Stomach smooth muscle (tissue), 2 donors: ENCODE measurements at regions not wholly inside any gene's neighbourhood (a gene's known extent, or its start where the extent isn't known, plus 50 kb on each side); places are given as distances from the start of the nearest gene placed in this dataset.

Experiments used
- H3K27ac ChIP-seq: one replicate; pipeline ENCODE4 v1.7.0; 2013; ENCODE audit warnings: mild to moderate bottlenecking, low read length, inconsistent platforms
- H3K27me3 ChIP-seq, 2 donors: one replicate each; pipeline ENCODE4 v1.7.0; 2013; ENCODE audit warnings: low read length in 2 of 2; ENCODE audit not compliant: insufficient read depth in 2 of 2, control insufficient read depth in 1 of 2
- H3K36me3 ChIP-seq, 2 donors: one replicate each; pipeline ENCODE4 v1.7.0; 2013; ENCODE audit warnings: low read length in 2 of 2; ENCODE audit not compliant: control insufficient read depth in 2 of 2, insufficient read depth in 2 of 2
- H3K4me1 ChIP-seq: one replicate; pipeline ENCODE4 v1.7.0; 2013; ENCODE audit warnings: low read length; ENCODE audit not compliant: control insufficient read depth, insufficient read depth
- H3K4me3 ChIP-seq, 2 donors: one replicate each; pipeline ENCODE4 v1.7.0; 2013; ENCODE audit warnings: low read length in 2 of 2
- H3K9ac ChIP-seq, 2 donors: one replicate each; pipeline ENCODE4 v1.7.0; 2013; ENCODE audit warnings: low read length in 2 of 2, mild to moderate bottlenecking in 1 of 2
- H3K9me3 ChIP-seq, 2 donors: one replicate each; pipeline ENCODE4 v1.7.0; 2013; ENCODE audit warnings: low read length in 2 of 2; ENCODE audit not compliant: control insufficient read depth in 2 of 2
- donor health status: healthy.
- donor health status: Pancreatic carcinoma.

- H3K27me3 ChIP-seq, result no peaks in the 10 kb centered on the region
- H3K9ac ChIP-seq, result no peak overlapping the region
- no peaks in the 10 kb centered on the region for H3K36me3 ChIP-seq
- no peaks in the 10 kb centered on the region for H3K4me1 ChIP-seq
- H3K27ac ChIP-seq, result no peak overlapping the region
- no peak overlapping the region for H3K4me3 ChIP-seq
- peaks cover 0 to 2% of the 10 kb centered on the region in 2 donors for H3K9me3 ChIP-seq
These were observed 203.5 kb upstream of the PLXNC1 start for GRCh38 chr12:93944911-93945310.

GRCh38 chr12:93946542-93947150 lies 201.7 kb upstream of the PLXNC1 start:
- Histone ChIP-seq H3K4me1 (no peaks in the 10 kb centered on the region), H3K9me3 (peaks cover 0 to 2% of the 10 kb centered on the region in 2 donors), H3K27me3 (no peaks in the 10 kb centered on the region), H3K27ac (no peak overlapping the region), H3K4me3 (no peak overlapping the region), H3K36me3 (no peaks in the 10 kb centered on the region), H3K9ac (no peak overlapping the region)

GRCh38 chr12:93947486-93947885 lies 200.9 kb upstream of the PLXNC1 start:
- peaks cover 0 to 2% of the 10 kb centered on the region in 2 donors for H3K9me3 ChIP-seq
- H3K36me3 ChIP-seq, result no peaks in the 10 kb centered on the region
- H3K27ac ChIP-seq, result no peak overlapping the region
- H3K27me3 ChIP-seq, result no peaks in the 10 kb centered on the region
- H3K4me3 ChIP-seq, result no peak overlapping the region
- no peak overlapping the region for H3K9ac ChIP-seq
- H3K4me1 ChIP-seq, result no peaks in the 10 kb centered on the region

GRCh38 chr12:93950311-93950710 lies 198.1 kb upstream of the PLXNC1 start:
- no peaks in the 10 kb centered on the region for H3K36me3 ChIP-seq
- H3K27me3 ChIP-seq, result no peaks in the 10 kb centered on the region
- H3K27ac ChIP-seq, result no peak overlapping the region
- H3K9me3 ChIP-seq, result peaks cover 0 to 2% of the 10 kb centered on the region in 2 donors
- H3K4me3 ChIP-seq, result no peak overlapping the region
- H3K9ac ChIP-seq, result no peak overlapping the region
- no peaks in the 10 kb centered on the region for H3K4me1 ChIP-seq

- Histone ChIP-seq H3K36me3 (no peaks in the 10 kb centered on the region), H3K4me1 (no peaks in the 10 kb centered on the region), H3K27ac (no peak overlapping the region), H3K4me3 (no peak overlapping the region), H3K9ac (no peak overlapping the region), H3K27me3 (no peaks in the 10 kb centered on the region), H3K9me3 (no peaks in the 10 kb centered on the region)
These were observed 193.9 kb upstream of the PLXNC1 start for GRCh38 chr12:93954166-93955112.

GRCh38 chr12:93956551-93956950 lies 191.8 kb upstream of the PLXNC1 start:
- no peaks in the 10 kb centered on the region for H3K36me3 ChIP-seq
- H3K9me3 ChIP-seq, result no peaks in the 10 kb centered on the region
- no peaks in the 10 kb centered on the region for H3K4me1 ChIP-seq
- no peak overlapping the region for H3K27ac ChIP-seq
- H3K4me3 ChIP-seq, result no peak overlapping the region
- H3K27me3 ChIP-seq, result no peaks in the 10 kb centered on the region
- no peak overlapping the region for H3K9ac ChIP-seq

GRCh38 chr12:93957168-93957567 lies 191.2 kb upstream of the PLXNC1 start:
- no peak overlapping the region for H3K9ac ChIP-seq
- no peaks in the 10 kb centered on the region for H3K27me3 ChIP-seq
- H3K4me3 ChIP-seq, result no peak overlapping the region
- H3K27ac ChIP-seq, result no peak overlapping the region
- no peaks in the 10 kb centered on the region for H3K4me1 ChIP-seq
- H3K36me3 ChIP-seq, result no peaks in the 10 kb centered on the region
- peaks cover 0 to 2% of the 10 kb centered on the region in 2 donors for H3K9me3 ChIP-seq

GRCh38 chr12:93957870-93958269 lies 190.5 kb upstream of the PLXNC1 start:
- Histone ChIP-seq H3K9me3 (peaks cover 0 to 4% of the 10 kb centered on the region in 2 donors), H3K4me3 (no peak overlapping the region), H3K27ac (no peak overlapping the region), H3K9ac (no peak overlapping the region), H3K36me3 (no peaks in the 10 kb centered on the region), H3K27me3 (no peaks in the 10 kb centered on the region), H3K4me1 (no peaks in the 10 kb centered on the region)

- Histone ChIP-seq H3K9ac (no peak overlapping the region), H3K9me3 (peaks cover 0 to 4% of the 10 kb centered on the region in 2 donors), H3K36me3 (no peaks in the 10 kb centered on the region), H3K27me3 (no peaks in the 10 kb centered on the region), H3K4me1 (no peaks in the 10 kb centered on the region), H3K4me3 (no peak overlapping the region), H3K27ac (no peak overlapping the region)
These were observed 188.7 kb upstream of the PLXNC1 start for GRCh38 chr12:93959657-93960056.

GRCh38 chr12:93960521-93960920 lies 187.9 kb upstream of the PLXNC1 start:
- H3K27ac ChIP-seq, result no peak overlapping the region
- no peak overlapping the region for H3K4me3 ChIP-seq
- H3K36me3 ChIP-seq, result no peaks in the 10 kb centered on the region
- H3K4me1 ChIP-seq, result no peaks in the 10 kb centered on the region
- H3K27me3 ChIP-seq, result no peaks in the 10 kb centered on the region
- peaks cover 0 to 4% of the 10 kb centered on the region in 2 donors for H3K9me3 ChIP-seq
- no peak overlapping the region for H3K9ac ChIP-seq

- Histone ChIP-seq H3K36me3 (no peaks in the 10 kb centered on the region), H3K4me3 (no peak overlapping the region), H3K27me3 (no peaks in the 10 kb centered on the region), H3K9ac (no peak overlapping the region), H3K4me1 (no peaks in the 10 kb centered on the region), H3K27ac (no peak overlapping the region), H3K9me3 (peaks cover 0 to 4% of the 10 kb centered on the region in 2 donors)
These were observed 186.0 kb upstream of the PLXNC1 start for GRCh38 chr12:93962336-93962735.
